Stimulated activated CD4-positive, alpha-beta T cell treated with anti-CD3 and anti-CD28 coated beads, Interleukin-1b, Interleukin-23, amount 100 ng/mL, for 48 hours (primary cell): ENCODE measurements at regions not wholly inside any gene's neighbourhood (a gene's known extent, or its start where the extent isn't known, plus 50 kb on each side); places are given as distances from the start of the nearest gene placed in this dataset.
"Not testable (repeated sequence)": the region's sequence is repeated elsewhere in the genome, so short reads cannot be mapped to it uniquely, and the experiment has no call there.

Experiments used
- DNase-seq: peaks from one replicate; pipeline ENCODE4 v3.0.0-alpha.2; 2020

DNA sequence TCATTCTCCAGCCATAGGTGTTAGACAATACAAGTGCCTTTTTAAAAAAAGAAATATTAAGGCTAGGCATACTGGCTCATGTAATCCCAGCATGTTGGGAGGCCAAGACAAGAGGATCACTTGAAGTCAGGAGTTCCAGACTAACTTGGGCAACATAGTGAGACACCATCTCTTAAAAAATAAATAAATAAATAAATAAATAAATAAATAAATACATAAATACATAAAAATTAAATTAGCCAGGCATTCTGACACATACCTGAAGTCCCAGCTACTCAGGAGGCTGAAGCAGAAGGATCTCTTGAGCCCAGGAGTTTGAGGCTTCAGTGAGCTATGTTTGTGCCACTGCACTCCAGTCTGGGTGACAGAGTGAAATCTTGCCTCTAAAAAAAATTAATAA is 85.8 kb upstream of the ATP1B1 start:
- DNase-seq: no peak

DNA sequence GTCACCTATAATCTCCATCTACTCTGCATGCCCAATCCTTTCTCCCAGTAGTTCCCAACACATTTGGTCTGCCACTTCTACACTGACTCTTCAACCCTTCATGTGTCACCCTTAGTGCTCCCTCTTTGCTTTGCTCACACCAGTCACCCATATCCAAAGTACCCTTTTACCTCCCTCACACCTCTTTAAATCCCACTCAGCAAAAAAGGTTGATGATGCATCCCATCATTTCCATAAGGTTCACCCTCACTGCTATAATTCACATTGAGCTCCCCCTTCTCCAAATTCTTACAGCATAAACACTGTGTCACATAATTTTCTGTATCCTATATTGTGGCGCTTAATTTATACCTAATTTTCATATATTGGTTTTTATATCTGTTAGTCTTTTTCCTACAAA is 83.8 kb upstream of the ATP1B1 start:
- no peak for DNase-seq

DNA sequence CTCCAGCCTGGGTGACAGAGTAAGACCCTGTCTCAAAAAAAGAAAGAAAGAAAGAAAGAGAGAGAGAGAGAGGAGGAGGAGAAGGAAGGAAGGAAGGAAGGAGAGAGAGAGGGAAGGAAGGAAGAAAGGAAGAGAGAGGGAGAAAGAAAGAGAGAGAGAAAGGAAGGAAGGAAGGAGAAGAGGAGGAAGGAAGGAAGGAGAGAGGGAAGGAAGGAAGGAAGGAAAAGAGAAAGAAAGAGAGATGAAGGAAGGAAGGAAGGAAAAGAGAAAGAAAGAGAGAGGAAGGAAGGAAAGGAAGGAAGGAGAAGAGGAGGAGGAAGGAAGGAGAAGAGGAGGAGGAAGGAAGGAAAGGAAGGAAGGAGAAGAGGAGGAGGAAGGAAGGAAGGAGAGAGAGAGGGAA is 82.2 kb upstream of the ATP1B1 start:
- DNase-seq: no peak

DNA sequence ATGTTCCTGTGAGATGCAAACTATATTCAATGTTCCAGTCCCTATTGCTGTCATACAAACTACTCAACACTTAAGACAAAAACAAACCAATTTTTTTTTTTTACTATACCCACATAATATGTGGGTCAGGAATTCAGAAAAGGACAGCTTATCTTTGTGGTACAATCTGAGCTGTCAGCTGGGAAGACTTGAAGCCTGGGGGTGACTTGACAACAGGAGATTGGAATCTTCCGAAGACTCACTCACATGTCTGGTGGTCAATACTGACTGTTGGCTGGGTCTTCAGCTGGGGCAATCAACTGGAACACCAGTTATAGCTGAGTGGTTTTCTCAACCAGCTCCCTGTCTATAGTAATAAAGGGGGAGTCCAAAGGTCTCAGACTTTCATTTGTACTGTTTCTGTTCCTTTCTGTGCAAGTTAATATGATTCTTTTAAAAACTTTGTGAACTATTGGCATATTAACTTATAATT is 81.7 kb upstream of the ATP1B1 start:
- no peak for DNase-seq

DNA sequence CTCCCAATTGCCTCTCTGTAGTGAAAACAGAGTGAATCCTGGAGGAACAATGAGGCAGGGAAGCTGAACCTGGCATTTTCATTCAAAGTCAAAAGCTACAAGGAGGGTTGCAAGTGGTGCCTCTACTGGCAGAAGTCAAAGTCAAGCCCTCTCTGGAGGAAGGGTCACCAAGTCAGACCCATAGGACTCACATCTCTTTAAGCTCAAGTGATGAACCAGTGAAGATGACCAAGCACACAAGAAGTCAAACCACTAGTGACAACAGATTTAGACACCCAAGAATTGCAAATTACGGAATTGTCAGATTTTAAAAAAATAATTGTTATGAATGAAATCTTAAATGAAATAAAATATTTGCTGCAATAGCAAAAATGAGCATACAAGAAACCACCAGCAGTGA is 81.1 kb upstream of the ATP1B1 start:
- no peak for DNase-seq

DNA sequence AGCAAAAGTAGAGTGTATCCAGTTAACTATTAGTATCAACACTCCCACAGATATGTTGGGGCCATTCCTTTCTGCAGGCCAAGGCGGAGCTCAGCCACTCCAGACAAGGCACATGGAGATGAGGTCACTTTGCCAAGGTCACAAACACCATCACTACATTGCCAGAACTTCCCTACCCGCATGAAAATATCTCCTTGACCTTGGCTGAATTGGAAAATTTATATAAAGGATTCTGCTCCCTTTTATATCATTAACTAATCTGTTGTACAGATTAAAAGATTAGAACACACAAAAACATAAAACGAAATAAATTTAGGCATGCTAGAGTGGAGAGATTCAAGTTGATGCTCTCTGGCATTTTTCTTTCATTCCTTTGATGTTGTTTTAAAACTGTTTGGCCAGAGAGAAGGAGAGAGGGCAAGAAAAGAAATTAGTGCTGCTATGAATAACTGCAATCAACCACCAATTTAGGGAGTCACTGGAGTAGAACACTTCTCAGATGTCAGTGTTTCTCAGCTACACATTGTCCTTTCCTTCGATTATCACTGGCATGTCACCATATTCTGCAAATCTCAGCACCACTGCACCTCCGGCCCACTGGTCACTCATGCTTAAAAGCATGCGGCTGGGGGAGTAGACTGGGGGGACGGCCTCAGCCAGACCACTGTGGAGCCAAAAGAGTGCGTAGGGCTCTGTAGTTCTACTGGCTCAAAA is 78.7 kb upstream of the ATP1B1 start:
- DNase-seq: no peak

DNA sequence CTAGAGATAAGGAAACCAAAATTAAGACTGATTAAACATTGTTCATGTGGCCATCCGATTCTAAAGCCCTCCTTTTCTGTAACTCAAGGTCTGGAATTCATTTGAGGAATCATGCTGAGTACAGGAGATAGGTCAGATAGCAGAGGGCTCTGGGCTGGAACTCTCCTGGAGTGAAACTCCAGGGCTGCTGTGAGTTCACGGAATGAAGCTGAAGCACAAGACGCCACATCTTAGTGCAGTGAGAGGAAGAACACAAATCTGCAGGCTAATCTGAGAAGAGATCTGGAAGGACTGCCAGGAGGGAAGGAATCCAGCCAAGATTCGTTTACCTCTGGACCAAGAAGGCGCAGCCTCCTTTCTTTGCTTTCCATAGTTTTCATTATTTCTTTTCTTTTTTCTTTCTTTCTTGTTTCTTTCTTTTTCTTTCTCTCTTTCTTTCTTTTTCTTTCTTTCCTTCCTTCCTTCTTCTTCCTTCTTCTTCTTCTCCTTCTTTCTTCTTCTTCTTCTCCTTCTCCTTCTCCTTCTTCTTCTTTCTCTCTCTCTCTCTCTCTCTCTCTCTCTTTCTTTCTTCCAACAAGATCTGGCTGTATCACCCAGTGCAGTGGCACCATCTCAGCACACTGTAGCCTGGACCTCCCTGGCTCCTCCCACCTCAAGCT is 74.8 kb upstream of the ATP1B1 start:
- no peak for DNase-seq

DNA sequence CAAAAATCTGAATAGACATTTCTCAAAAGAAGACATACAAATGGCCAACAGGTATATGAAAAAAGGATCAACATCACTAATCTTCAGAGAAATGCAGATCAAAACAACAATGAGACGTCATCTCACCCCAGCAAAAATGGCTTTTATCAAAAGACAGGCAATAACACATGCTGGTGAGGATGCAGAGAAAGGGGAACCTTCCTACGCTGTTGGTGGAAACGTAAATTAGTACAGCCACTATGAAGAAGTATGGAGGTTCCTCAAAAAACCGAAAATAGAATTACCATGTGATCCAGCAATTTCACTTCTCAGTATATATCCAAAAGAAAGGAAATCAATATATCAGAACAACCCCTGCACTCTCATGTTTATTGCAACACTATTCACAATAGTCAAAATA is 65.1 kb upstream of the ATP1B1 start:
- no peak for DNase-seq

DNA sequence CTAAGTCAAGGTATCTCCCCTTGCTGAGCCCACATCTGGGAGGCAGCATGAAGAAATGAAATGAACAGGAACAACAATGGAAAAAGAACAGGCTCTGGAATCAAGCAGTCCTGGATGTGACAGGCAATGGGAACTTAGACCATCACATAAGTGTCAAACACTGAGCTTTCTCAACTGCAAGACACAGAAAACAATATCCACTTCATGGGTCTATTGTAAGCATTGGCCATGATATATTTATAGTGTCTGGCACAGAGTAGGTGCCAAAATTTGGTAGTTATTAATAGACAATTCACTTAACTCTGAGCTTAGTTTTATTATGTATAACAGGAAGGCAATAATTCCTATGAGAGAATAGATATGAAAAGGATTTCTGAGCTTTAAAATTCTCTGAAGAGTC is 64.1 kb upstream of the ATP1B1 start:
- no peak for DNase-seq

DNA sequence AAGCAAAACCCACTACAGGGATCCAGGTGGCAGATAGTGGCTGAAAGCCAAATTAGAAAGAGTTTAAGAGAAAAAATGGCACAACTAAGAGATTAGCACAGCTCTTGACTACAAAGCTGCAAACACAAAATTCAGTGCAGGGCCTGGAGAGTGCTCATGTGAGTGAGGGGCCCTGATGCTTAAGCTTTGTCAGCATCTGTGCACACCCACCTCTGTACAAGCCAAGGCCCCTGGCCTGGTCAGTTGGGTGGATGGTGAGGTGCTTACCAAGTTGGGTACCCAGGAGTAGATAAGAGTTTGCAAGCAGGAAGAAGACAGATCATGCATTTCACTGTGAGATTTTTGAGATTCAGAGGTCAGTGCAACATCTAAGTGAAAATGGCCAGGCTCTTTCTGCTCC is 62.7 kb upstream of the ATP1B1 start:
- no peak for DNase-seq

DNA sequence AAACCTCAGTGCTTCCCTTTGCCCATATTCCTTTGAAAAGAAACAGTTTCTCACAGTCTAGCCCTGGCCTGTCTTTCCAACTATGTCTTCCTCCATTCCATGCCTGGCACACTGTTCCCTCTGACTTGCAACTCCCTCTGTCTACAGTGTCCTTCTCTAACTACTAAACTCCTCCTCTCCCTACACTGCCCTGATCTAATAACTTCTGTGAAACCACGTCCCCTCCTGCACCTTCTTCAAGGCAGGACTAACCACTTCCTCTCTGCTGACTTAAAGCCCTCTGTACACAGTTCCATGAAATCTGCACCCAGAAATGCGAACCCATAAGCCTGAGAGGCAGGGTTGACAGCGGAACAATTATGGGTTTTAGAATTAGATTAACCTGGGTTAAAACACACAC is 62.2 kb upstream of the ATP1B1 start:
- peak; percentile 21 for DNase-seq

DNA sequence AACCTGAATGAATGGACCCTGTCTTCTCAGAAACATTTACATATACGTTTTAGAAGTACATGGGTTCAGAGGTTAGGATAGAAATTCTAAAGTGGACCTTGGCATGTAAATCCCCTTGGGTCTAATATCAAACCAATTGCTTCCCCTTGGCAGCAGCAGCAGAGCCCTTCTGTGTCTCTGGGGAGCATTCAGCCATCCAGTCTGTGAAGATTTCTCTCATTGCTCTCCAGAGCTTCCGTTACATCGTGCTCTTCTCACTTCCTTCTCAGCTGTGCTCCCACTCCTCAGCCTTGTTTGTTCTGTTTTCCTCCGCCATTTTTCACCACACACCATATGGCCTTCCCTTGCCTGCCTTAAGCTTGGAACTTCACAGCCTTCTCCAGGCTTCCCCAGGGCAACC is 61.5 kb upstream of the ATP1B1 start:
- DNase-seq: no peak

DNA sequence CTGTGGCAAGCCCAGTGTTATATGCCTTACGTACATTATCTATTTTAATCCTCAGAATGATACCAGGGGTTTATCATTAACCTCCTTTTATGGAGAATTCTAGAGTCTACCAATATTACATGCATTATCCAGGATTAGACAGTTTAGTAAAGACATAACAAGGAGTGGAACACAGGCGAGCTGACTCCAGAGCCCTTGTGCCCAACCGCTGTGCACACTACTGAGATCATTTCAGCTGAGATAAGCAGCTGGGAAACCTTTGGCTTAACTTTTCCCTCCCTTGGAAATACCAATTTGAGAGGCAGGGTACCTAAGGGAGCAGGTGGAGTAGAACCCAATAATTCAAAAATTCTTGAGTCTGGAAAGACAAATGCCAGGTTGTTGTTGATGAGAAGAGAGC is 59.8 kb upstream of the ATP1B1 start:
- no peak for DNase-seq

DNA sequence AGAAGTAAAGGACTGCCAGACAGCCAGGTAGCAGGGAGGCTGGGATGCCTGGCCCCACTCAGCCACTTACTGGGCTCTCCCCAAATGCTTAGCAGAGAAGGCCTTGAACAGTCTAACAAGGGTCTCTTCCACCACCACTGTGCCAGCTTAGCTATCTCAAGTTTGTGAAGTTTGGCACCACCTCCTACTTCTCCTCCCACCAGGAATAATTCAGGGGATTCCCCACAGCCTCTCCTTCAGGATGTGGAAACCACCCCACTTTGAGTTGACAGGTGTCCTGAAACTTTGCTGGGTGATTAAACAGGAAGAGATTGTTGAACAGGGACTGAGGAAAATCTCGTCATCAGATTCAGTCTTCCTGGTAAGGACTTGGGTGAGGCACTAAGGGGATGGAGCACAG is 59.4 kb upstream of the ATP1B1 start:
- no peak for DNase-seq

DNA sequence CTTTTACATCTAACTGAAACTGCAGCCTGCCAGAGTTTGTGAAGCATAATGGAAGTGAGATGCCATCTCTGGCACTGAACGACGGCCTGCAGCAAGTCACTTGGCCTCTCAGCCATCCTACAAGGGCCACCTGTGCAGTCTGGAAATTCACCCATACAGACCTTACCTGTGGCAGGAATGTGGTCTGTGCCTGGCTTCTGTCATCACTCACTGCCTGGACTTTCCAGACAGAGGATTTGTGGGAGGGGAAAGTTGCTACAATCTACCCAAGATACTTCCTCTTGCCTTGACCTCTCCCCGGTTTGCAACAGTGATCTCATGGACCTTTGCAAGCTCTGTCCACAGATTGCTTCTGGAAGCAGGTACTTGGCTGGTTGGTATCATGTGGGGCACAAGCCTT is 58.4 kb upstream of the ATP1B1 start:
- DNase-seq: no peak

DNA sequence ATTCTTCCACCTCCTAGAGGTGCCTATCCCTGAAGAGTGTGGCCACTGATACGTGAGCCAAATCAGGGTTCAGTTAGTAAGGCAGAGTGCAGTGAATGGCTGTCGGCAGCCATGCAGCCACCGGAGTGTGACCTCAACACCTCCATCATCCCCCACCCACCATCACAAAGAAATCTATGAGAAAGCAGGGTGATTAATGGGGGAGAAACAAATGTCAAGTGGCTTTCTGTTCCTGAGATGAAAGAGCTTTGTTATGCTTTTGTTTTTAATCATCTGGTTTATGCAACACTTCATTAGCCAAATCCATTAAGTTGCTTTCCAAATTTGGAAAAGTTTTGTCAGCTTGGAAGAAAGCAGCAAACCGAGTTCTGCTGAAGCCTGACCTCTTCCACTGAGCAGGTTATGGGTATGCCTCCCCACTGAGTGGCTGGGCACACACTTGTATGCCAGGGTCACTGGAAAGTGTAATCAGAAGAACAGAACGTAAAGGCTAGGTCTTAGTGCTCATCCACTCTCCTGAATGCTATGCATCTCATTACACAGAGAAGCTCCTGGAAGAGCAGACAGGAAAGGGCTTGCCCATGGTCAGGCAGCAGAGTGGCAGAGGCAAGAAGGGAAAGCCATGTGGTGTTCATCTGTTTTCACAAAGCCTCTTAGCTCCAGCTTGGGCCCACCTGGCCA is 57.1 kb upstream of the ATP1B1 start:
- peak; percentile 52 for DNase-seq

DNA sequence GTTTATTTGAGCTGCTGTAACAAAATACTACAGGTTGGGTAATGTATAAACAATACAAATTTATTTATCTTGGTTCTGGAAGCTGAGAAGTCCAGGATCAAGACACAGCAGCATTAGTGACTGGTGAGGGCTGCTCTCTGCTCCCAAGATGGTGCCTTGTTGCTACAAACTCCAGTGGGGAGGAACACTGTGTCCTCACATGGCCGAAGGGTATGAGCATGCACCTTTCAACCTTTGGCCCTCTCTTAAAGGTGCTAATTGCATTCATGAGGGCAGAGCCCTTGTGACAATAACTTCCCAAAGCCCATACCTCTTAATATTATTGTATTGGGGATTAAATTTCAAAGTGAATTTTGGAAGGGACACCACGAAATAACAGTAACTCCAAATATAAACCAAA is 55.3 kb upstream of the ATP1B1 start:
- DNase-seq: no peak

DNA sequence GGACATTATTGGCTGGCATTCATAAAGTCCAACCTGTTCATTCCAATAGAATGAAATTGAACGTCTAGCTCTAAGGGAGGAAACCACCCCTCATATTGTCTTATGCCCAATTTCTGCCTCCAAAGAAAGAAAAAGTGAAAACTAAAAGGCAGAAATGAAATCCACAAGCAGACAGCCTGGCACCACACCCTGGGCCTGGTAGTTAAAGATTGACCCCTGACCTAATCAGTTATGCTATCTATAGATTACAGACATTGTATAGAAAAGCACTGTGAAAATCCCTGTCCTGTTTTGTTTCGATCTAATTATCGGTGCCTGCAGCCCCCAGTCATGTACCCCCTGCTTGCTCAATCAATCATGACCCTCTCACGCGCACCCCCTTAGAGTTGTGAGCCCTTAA is 54.3 kb upstream of the ATP1B1 start:
- DNase-seq: not testable (repeated sequence)

DNA sequence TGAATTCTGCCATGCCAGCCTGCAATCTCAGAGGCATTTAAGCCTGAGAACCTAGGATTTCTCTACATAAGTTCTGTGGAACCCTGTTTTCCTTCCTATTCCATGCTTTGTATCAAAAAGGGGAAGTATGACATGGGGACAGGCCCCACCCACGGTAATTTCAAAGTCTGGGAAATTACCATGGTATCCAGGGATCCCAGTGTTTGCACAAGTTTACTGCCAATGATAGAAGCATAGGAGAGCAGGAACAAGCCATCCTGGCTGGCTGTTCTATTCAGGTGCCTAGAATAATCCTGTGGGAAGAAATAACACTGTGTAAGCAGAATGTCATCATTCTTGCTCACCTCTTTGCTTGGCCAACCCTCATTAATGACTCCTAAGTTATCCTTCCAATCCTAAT is 53.8 kb upstream of the ATP1B1 start:
- no peak for DNase-seq

DNA sequence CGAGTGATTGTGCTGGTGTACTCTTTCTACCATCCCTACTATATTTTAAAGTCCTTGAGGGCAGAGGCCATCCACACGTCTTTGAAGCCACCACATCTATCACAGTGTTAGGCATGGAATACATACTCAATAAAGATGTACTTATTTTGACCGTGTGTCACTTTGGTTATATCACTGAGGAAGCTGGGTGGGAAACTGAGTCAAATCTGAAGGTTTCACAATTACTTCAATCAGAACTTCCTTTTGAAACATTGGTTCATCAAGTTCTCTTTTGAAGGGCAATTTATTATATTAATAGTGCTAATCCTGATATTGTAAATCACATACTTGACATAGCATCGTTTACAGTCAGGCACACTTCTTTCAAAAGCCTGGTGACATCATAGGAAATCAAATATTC is 53.3 kb upstream of the ATP1B1 start:
- DNase-seq: no peak
